ENCODE measurements at regions not wholly inside any gene's neighbourhood (a gene's known extent, or its start where the extent isn't known, plus 50 kb on each side); places are given as distances from the start of the nearest gene placed in this dataset.

DNA sequence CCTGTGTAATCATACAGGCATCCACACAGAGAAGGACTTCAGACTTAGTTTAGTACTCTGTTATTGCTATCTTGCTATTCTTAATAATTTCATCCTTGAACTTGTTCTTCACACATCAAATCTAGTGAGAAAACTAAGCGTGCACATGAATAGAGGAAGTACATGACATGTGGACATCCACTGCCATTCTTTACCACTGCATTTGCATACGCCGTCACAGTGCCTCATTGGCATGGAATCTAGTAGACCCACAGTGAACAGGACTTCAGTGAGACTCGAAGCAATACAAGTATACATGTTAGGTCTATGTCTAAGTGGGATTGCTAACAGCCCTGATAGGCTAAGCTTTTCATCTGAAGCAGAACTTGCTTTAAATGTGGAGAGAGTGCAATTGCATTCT, 592.1 kb downstream of the TLE4 start:
- Histone ChIP-seq H3K27ac (ENCODE audit: low read depth, low read length) (no peak overlapping the region), H3K4me1 (ENCODE audit: control insufficient read depth in 3 of 3, insufficient read depth in 3 of 3, low read length in 3 of 3) (no peaks in the 10 kb centered on the region), H3K27me3 (ENCODE audit: control insufficient read depth in 3 of 3, insufficient read depth in 3 of 3, low read length in 3 of 3) (no peaks in the 10 kb centered on the region), H3K36me3 (ENCODE audit: control insufficient read depth in 3 of 3, insufficient read depth in 3 of 3, low read length in 3 of 3) (no peaks in the 10 kb centered on the region), H3K4me3 (ENCODE audit: low read length in 3 of 3) (no peak overlapping the region), H3K9me3 (ENCODE audit: control insufficient read depth in 3 of 3, low read length in 3 of 3) (no peaks in the 10 kb centered on the region), H3K9ac (ENCODE audit: low read depth in 1 of 3, low read length in 3 of 3) (no peak overlapping the region)

DNA sequence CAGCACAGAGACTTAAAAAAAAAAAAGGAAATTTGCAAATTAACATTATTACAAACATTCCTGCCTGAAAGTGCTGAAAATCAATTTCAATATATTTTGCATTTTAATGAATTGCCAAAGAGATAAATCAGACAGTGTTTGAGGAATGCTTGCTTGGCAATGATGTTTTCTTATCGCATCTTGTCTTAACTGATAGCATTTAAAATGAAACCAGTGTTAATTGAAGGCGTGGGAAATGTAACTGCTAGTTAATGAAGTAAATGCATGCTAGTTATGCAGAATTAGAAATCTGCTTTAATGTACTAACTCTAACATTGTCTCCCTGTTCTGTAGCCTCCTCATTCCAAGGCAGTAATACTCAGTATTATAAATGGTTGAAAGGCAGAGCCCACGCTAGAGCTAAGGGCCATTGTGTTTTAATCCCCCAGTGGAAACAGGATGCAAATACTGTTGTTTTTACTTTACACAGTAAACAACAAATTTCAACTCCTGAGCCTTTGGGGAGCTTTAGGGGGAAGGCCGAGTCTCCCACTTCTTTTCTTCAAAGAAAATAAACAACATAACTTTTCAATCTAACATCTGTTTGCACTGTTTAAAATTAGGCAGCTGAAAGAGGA, 586.9 kb downstream of the TLE4 start:
- Histone ChIP-seq H3K36me3 (ENCODE audit: control insufficient read depth in 3 of 3, insufficient read depth in 3 of 3, low read length in 3 of 3) (no peaks in the 10 kb centered on the region), H3K9ac (ENCODE audit: low read depth in 1 of 3, low read length in 3 of 3) (no peak overlapping the region), H3K9me3 (ENCODE audit: control insufficient read depth in 3 of 3, low read length in 3 of 3) (no peaks in the 10 kb centered on the region), H3K27ac (ENCODE audit: low read depth, low read length) (no peak overlapping the region), H3K4me1 (ENCODE audit: control insufficient read depth in 3 of 3, insufficient read depth in 3 of 3, low read length in 3 of 3) (no peaks in the 10 kb centered on the region), H3K27me3 (ENCODE audit: control insufficient read depth in 3 of 3, insufficient read depth in 3 of 3, low read length in 3 of 3) (no peaks in the 10 kb centered on the region), H3K4me3 (ENCODE audit: low read length in 3 of 3) (no peak overlapping the region)

DNA sequence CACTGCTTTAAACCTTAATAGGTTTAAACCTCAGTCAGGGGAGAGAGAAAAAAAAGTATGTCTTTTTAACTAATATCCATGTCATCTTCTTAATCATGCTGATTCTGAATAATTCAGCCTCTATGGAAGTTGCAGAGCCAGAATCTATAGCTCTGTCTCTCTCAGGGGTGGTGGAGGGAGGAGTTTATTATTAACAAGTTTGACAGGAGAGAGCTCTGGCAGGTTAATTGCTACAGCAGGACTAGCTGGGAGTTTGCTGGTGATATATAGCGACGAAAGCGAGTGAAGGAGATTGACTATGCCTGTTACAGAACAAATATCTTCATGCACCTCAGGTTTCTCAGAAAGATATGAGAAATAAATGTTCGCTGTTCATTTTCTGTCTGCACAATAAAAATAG, 586.4 kb downstream of the TLE4 start:
- H3K27ac ChIP-seq (ENCODE audit: low read depth, low read length) = no peak overlapping the region
- no peaks in the 10 kb centered on the region for H3K36me3 ChIP-seq (ENCODE audit: control insufficient read depth in 3 of 3, insufficient read depth in 3 of 3, low read length in 3 of 3)
- H3K4me3 ChIP-seq (ENCODE audit: low read length in 3 of 3) = no peak overlapping the region
- H3K9ac ChIP-seq (ENCODE audit: low read depth in 1 of 3, low read length in 3 of 3) = no peak overlapping the region
- no peaks in the 10 kb centered on the region for H3K4me1 ChIP-seq (ENCODE audit: control insufficient read depth in 3 of 3, insufficient read depth in 3 of 3, low read length in 3 of 3)
- H3K9me3 ChIP-seq (ENCODE audit: control insufficient read depth in 3 of 3, low read length in 3 of 3) = no peaks in the 10 kb centered on the region
- H3K27me3 ChIP-seq (ENCODE audit: control insufficient read depth in 3 of 3, insufficient read depth in 3 of 3, low read length in 3 of 3) = no peaks in the 10 kb centered on the region

DNA sequence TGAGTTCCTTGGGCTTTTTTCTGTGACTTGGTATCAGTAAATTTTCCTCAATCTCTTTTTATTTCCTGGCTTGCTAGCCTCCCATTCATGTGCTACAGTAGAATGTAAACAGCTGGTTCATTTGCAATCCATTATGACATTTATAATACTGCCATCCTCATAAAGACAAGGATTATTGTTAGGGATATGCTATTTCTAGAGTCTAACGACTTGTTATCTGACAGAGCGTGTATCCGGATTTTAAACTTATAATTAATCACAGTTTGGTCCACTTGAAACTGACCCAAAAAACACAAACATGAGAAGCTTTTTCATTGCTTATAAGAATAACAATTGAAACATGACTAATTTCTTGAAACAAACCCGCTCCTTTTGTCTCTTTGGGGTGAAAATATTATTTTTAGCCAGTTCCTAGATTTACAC, 585.8 kb downstream of the TLE4 start:
- no peaks in the 10 kb centered on the region for H3K9me3 ChIP-seq (ENCODE audit: control insufficient read depth in 3 of 3, low read length in 3 of 3)
- H3K27me3 ChIP-seq (ENCODE audit: control insufficient read depth in 3 of 3, insufficient read depth in 3 of 3, low read length in 3 of 3) = no peaks in the 10 kb centered on the region
- H3K27ac ChIP-seq (ENCODE audit: low read depth, low read length) = no peak overlapping the region
- H3K36me3 ChIP-seq (ENCODE audit: control insufficient read depth in 3 of 3, insufficient read depth in 3 of 3, low read length in 3 of 3) = no peaks in the 10 kb centered on the region
- H3K4me3 ChIP-seq (ENCODE audit: low read length in 3 of 3) = no peak overlapping the region
- H3K4me1 ChIP-seq (ENCODE audit: control insufficient read depth in 3 of 3, insufficient read depth in 3 of 3, low read length in 3 of 3) = no peaks in the 10 kb centered on the region
- H3K9ac ChIP-seq (ENCODE audit: low read depth in 1 of 3, low read length in 3 of 3) = no peak overlapping the region

DNA sequence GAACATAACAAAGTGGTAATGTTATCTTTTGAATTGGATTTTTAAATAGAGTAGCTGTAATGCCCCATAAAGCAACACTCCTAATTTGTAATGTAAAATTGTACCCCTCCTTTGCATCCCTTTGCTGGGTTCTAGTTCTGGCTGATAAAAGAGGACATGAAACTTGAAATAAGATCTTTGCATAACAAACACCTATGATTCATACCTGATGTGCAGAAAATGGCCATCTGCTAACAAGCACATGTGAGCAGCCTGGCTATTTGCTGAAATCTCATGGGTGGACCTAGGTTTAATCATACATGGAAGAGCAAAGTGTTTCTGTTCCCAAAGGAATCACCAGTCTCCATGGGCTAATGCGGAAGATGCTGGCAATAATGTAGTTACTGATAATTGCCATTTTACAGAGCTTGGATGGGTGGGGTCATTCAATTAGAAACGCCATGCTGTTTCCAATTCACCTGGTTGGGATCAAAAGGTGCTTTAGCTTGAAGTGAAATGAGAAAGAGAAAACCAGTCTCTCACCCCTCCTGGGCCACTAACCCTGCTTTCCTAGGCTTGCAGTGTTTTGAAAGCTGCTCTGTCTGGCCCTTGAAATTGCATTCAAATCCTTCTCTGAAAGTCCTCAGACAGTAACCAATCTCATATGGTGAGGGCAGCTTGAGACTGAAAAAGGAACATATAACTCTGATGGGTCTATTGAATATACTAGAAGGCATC, 585.1 kb downstream of the TLE4 start:
- H3K27ac ChIP-seq (ENCODE audit: low read depth, low read length) = no peak overlapping the region
- no peaks in the 10 kb centered on the region for H3K27me3 ChIP-seq (ENCODE audit: control insufficient read depth in 3 of 3, insufficient read depth in 3 of 3, low read length in 3 of 3)
- H3K4me3 ChIP-seq (ENCODE audit: low read length in 3 of 3) = no peak overlapping the region
- H3K9me3 ChIP-seq (ENCODE audit: control insufficient read depth in 3 of 3, low read length in 3 of 3) = no peaks in the 10 kb centered on the region
- no peaks in the 10 kb centered on the region for H3K4me1 ChIP-seq (ENCODE audit: control insufficient read depth in 3 of 3, insufficient read depth in 3 of 3, low read length in 3 of 3)
- H3K9ac ChIP-seq (ENCODE audit: low read depth in 1 of 3, low read length in 3 of 3) = no peak overlapping the region
- no peaks in the 10 kb centered on the region for H3K36me3 ChIP-seq (ENCODE audit: control insufficient read depth in 3 of 3, insufficient read depth in 3 of 3, low read length in 3 of 3)

DNA sequence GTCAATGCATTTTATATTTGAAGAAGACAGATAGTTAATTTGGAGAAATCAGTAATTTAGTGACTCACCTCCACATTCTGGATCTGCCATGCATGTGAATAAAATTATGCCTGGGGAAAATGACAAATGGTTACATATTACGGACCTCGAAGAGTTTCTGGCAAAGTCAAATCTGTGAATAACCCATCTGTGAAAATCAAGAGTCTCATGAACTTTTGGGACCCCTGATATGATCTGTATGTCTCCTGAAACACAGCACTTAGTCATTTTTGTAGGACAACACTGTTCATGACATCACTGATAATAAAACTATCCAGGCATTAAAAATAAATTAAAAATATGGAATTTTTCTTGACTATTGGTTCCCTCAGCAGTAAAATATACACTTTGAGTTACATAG, 584.5 kb downstream of the TLE4 start:
- H3K9me3 ChIP-seq (ENCODE audit: control insufficient read depth in 3 of 3, low read length in 3 of 3) = no peaks in the 10 kb centered on the region
- no peak overlapping the region for H3K9ac ChIP-seq (ENCODE audit: low read depth in 1 of 3, low read length in 3 of 3)
- no peak overlapping the region for H3K4me3 ChIP-seq (ENCODE audit: low read length in 3 of 3)
- no peaks in the 10 kb centered on the region for H3K4me1 ChIP-seq (ENCODE audit: control insufficient read depth in 3 of 3, insufficient read depth in 3 of 3, low read length in 3 of 3)
- no peaks in the 10 kb centered on the region for H3K36me3 ChIP-seq (ENCODE audit: control insufficient read depth in 3 of 3, insufficient read depth in 3 of 3, low read length in 3 of 3)
- no peak overlapping the region for H3K27ac ChIP-seq (ENCODE audit: low read depth, low read length)
- no peaks in the 10 kb centered on the region for H3K27me3 ChIP-seq (ENCODE audit: control insufficient read depth in 3 of 3, insufficient read depth in 3 of 3, low read length in 3 of 3)

DNA sequence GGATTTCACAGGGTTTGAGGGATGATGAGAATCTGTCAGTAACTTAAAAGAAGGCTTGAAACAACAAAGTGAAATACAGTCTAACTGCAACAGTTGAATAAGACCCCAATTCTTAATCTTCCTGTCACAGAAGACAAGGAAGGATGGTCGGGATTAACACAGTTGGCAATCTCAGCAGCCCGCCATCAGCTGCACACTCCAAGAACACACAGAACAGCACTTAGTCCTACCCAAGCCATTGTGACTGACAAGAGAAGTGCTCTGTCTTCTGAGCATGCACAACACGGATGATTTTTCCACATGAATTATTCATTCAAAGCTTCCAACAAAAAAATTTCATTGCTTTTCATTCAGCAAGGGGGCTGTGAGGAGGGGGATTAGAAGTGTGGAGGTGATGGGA, 576.1 kb downstream of the TLE4 start:
- no peaks in the 10 kb centered on the region for H3K4me1 ChIP-seq (ENCODE audit: control insufficient read depth in 3 of 3, insufficient read depth in 3 of 3, low read length in 3 of 3)
- H3K27me3 ChIP-seq (ENCODE audit: control insufficient read depth in 3 of 3, insufficient read depth in 3 of 3, low read length in 3 of 3) = no peaks in the 10 kb centered on the region
- H3K27ac ChIP-seq (ENCODE audit: low read depth, low read length) = no peak overlapping the region

DNA sequence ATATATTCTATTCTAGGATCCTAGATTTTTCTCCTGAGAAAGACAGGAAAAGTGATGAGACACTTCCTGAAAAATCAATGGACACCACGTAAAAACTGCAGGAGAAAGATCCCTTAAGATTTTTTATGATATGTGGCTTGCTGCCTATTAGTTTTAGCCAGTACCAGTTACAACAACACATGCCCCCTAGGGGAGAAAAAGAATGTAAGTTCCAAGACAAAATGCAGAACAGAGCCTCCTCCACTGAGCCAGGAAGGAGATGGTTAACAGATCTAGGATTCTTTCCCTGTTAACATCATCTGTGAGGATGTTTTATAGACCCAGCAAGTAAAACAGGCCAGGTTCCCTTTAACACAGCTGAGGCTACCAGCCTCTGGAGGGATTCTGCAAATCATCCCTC, 574.7 kb downstream of the TLE4 start:
- H3K4me3 ChIP-seq (ENCODE audit: low read length in 3 of 3) = no peak overlapping the region
- H3K27ac ChIP-seq (ENCODE audit: low read depth, low read length) = no peak overlapping the region
- no peaks in the 10 kb centered on the region for H3K4me1 ChIP-seq (ENCODE audit: control insufficient read depth in 3 of 3, insufficient read depth in 3 of 3, low read length in 3 of 3)
- no peaks in the 10 kb centered on the region for H3K36me3 ChIP-seq (ENCODE audit: control insufficient read depth in 3 of 3, insufficient read depth in 3 of 3, low read length in 3 of 3)
- H3K27me3 ChIP-seq (ENCODE audit: control insufficient read depth in 3 of 3, insufficient read depth in 3 of 3, low read length in 3 of 3) = no peaks in the 10 kb centered on the region
- H3K9me3 ChIP-seq (ENCODE audit: control insufficient read depth in 3 of 3, low read length in 3 of 3) = no peaks in the 10 kb centered on the region
- H3K9ac ChIP-seq (ENCODE audit: low read depth in 1 of 3, low read length in 3 of 3) = no peak overlapping the region

More for the DNA sequence above, 576.1 kb downstream of the TLE4 start:
- H3K36me3 ChIP-seq (ENCODE audit: control insufficient read depth in 3 of 3, insufficient read depth in 3 of 3, low read length in 3 of 3) = no peaks in the 10 kb centered on the region
- H3K9ac ChIP-seq (ENCODE audit: low read depth in 1 of 3, low read length in 3 of 3) = no peak overlapping the region
- H3K4me3 ChIP-seq (ENCODE audit: low read length in 3 of 3) = no peak overlapping the region
- no peaks in the 10 kb centered on the region for H3K9me3 ChIP-seq (ENCODE audit: control insufficient read depth in 3 of 3, low read length in 3 of 3)

DNA sequence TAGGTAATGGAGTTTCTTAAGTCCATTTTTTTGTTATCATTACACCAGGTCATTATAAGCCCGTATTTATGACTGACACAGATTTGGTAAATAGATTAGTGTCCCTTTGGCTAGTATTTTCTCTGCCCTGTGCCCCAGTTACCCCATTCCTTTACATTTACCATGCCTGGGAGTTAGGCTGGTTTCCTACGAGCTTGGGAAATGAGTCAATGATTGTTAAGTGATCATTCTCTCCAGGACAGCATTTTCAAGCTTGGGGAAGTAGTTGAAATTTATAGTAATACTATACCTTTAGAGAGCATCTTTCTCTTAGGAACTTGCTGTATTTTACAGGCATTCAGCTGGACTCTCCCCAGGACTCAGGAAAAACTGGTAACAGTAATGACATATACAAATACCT, 573.1 kb downstream of the TLE4 start:
- Histone ChIP-seq H3K36me3 (ENCODE audit: control insufficient read depth in 3 of 3, insufficient read depth in 3 of 3, low read length in 3 of 3) (no peaks in the 10 kb centered on the region), H3K9ac (ENCODE audit: low read depth in 1 of 3, low read length in 3 of 3) (no peak overlapping the region), H3K4me3 (ENCODE audit: low read length in 3 of 3) (no peak overlapping the region), H3K27me3 (ENCODE audit: control insufficient read depth in 3 of 3, insufficient read depth in 3 of 3, low read length in 3 of 3) (no peaks in the 10 kb centered on the region), H3K9me3 (ENCODE audit: control insufficient read depth in 3 of 3, low read length in 3 of 3) (no peaks in the 10 kb centered on the region), H3K4me1 (ENCODE audit: control insufficient read depth in 3 of 3, insufficient read depth in 3 of 3, low read length in 3 of 3) (no peaks in the 10 kb centered on the region), H3K27ac (ENCODE audit: low read depth, low read length) (no peak overlapping the region)

DNA sequence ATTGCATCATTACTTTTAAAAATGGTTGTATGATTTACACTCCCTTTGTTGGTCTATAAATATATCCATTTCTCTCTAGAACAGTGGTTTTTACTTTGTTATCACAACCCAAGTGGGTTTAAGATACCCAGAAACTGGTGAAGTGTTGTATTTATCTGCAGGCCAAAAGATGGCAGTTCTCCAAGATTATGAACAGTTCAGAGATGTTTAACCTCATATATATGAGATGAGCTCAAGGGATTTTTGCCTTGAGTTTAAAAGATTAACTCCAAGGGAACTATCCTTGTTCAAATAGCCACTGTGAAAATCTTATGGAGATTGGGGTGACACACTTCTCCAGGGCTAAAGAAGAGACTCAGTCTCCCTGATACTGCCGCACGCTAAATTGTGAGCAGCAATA, 572.6 kb downstream of the TLE4 start:
- Histone ChIP-seq H3K4me1 (ENCODE audit: control insufficient read depth in 3 of 3, insufficient read depth in 3 of 3, low read length in 3 of 3) (no peaks in the 10 kb centered on the region), H3K36me3 (ENCODE audit: control insufficient read depth in 3 of 3, insufficient read depth in 3 of 3, low read length in 3 of 3) (no peaks in the 10 kb centered on the region), H3K4me3 (ENCODE audit: low read length in 3 of 3) (no peak overlapping the region), H3K9ac (ENCODE audit: low read depth in 1 of 3, low read length in 3 of 3) (no peak overlapping the region), H3K27me3 (ENCODE audit: control insufficient read depth in 3 of 3, insufficient read depth in 3 of 3, low read length in 3 of 3) (no peaks in the 10 kb centered on the region), H3K27ac (ENCODE audit: low read depth, low read length) (no peak overlapping the region), H3K9me3 (ENCODE audit: control insufficient read depth in 3 of 3, low read length in 3 of 3) (no peaks in the 10 kb centered on the region)
